SK-N-SH (cell line): ENCODE measurements at regions not wholly inside any gene's neighbourhood (a gene's known extent, or its start where the extent isn't known, plus 50 kb on each side); places are given as distances from the start of the nearest gene placed in this dataset.

ENCODE experiments used
- EZH2phosphoT487 ChIP-seq: fragments of 200-600 bp; sonication (generic); IDR thresholded peaks from 2 replicates; pipeline ENCODE4 v1.6.1; 2017; ENCODE audit warnings: low read depth, mixed run types, mild to moderate bottlenecking, antibody characterized with exemption, moderate library complexity, borderline replicate concordance
- FOSL2 ChIP-seq: IDR thresholded peaks from 2 replicates; pipeline ENCODE4 v1.4.0; 2012; ENCODE audit warnings: low read depth, mild to moderate bottlenecking, moderate library complexity, borderline replicate concordance
- MXI1 ChIP-seq: IDR thresholded peaks from 2 replicates; pipeline ENCODE4 v1.6.1; 2012; ENCODE audit warnings: mild to moderate bottlenecking, low read depth, low read length, improper control_type of control experiment
- NFIC ChIP-seq: IDR thresholded peaks from 2 replicates; pipeline ENCODE4 v1.4.0; 2012; ENCODE audit warnings: borderline replicate concordance
- POLR2AphosphoS5 ChIP-seq: IDR thresholded peaks from 2 replicates; pipeline ENCODE4 v1.6.1; 2012; ENCODE audit warnings: low read depth, low read length
- RAD21 ChIP-seq: IDR thresholded peaks from 2 replicates; pipeline ENCODE4 v1.6.1; 2012; ENCODE audit warnings: mild to moderate bottlenecking, low read length
- SIN3A ChIP-seq: IDR thresholded peaks from 2 replicates; pipeline ENCODE4 v1.6.1; 2012; ENCODE audit warnings: low read depth, mild to moderate bottlenecking, low read length, moderate library complexity, borderline replicate concordance
- USF1 ChIP-seq: IDR thresholded peaks from 2 replicates; pipeline ENCODE4 v1.4.0; 2012; ENCODE audit warnings: low read depth, borderline replicate concordance
- TF ChIP-seq, protein P1 (sequence below): IDR thresholded peaks from 2 replicates; pipeline ENCODE4; 2012
- TF ChIP-seq, protein P2 (sequence below): fragments of 200-600 bp; sonication (generic); IDR thresholded peaks from 2 replicates; pipeline ENCODE4 v1.6.1; 2017; ENCODE audit warnings: antibody characterized with exemption, mild to moderate bottlenecking, moderate library complexity

- TF ChIP-seq, protein P1, sequence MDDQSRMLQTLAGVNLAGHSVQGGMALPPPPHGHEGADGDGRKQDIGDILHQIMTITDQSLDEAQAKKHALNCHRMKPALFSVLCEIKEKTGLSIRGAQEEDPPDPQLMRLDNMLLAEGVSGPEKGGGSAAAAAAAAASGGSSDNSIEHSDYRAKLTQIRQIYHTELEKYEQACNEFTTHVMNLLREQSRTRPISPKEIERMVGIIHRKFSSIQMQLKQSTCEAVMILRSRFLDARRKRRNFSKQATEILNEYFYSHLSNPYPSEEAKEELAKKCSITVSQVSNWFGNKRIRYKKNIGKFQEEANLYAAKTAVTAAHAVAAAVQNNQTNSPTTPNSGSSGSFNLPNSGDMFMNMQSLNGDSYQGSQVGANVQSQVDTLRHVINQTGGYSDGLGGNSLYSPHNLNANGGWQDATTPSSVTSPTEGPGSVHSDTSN = no peak
- TF ChIP-seq MXI1 = no peak
- TF ChIP-seq RAD21 = no peak
- TF ChIP-seq, protein P2, sequence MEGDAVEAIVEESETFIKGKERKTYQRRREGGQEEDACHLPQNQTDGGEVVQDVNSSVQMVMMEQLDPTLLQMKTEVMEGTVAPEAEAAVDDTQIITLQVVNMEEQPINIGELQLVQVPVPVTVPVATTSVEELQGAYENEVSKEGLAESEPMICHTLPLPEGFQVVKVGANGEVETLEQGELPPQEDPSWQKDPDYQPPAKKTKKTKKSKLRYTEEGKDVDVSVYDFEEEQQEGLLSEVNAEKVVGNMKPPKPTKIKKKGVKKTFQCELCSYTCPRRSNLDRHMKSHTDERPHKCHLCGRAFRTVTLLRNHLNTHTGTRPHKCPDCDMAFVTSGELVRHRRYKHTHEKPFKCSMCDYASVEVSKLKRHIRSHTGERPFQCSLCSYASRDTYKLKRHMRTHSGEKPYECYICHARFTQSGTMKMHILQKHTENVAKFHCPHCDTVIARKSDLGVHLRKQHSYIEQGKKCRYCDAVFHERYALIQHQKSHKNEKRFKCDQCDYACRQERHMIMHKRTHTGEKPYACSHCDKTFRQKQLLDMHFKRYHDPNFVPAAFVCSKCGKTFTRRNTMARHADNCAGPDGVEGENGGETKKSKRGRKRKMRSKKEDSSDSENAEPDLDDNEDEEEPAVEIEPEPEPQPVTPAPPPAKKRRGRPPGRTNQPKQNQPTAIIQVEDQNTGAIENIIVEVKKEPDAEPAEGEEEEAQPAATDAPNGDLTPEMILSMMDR = no peak
- no peak for TF ChIP-seq EZH2phosphoT487
- no peak for TF ChIP-seq USF1
- no peak for TF ChIP-seq NFIC
- no peak for TF ChIP-seq POLR2AphosphoS5
- no peak for TF ChIP-seq FOSL2
- no peak for TF ChIP-seq SIN3A
Measured at GRCh38 chr13:50670847-50671496, 172.5 kb downstream of the DLEU7 start.
